UCSD-AML1 (cell line): ENCODE measurements at regions not wholly inside any gene's neighbourhood (a gene's known extent, or its start where the extent isn't known, plus 50 kb on each side); places are given as distances from the start of the nearest gene placed in this dataset.
"Not testable (repeated sequence)": the region's sequence is repeated elsewhere in the genome, so short reads cannot be mapped to it uniquely, and the experiment has no call there.

Experiments used
- DNase-seq: peaks from one replicate; lab custom pipeline; 2025; ENCODE audit not compliant: unreplicated experiment; lab: John Stamatoyannopoulos, UW

DNA sequence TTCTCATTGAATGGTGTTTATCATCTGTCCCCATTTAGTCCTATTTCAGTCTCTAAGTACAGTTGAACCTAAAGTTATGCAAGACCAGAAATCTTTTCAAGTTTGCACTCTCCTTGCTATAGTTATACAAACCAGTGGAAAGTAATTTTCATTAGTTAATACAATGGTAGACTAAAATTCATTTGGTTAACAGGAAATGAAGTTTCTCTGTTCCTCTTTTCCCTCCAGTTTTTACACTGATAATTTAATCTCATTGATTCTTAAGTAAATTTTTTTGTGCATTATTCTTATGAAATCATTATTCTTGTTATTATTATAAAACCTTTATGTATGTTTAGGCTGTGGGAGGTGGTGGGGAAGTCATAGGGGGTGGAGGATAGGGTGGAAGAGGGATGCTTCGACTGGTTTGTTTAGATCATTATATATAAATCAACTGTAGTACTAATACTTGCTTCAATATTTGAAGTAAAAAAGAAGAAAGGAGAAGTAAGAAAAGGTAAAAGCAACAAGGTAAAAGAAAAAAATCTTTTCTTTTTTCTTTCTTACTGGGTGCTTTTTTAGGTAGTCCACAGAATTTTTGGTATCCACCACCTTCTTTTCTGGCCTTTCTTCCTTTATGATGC is 104.1 kb downstream of the GPR85 start:
- no peak for DNase-seq

DNA sequence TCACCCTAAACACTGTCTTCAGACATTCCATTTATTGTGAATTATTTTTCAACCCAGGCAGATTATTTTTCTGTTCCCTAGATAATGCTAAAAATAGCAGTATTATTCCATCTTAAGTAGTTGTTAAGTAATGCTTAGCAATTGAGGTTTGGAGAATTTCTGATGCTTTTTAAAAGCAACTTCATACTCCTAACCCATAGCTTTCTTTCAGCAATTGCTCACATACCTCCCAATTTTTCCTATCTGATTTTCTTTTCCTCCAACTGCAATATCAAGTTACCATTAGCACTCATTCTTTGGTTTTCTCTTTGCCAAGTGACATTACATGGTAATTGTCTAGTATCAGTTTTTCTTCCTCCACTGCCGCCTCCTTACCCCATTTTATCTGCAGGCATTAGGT is 104.7 kb downstream of the GPR85 start:
- DNase-seq, result no peak

DNA sequence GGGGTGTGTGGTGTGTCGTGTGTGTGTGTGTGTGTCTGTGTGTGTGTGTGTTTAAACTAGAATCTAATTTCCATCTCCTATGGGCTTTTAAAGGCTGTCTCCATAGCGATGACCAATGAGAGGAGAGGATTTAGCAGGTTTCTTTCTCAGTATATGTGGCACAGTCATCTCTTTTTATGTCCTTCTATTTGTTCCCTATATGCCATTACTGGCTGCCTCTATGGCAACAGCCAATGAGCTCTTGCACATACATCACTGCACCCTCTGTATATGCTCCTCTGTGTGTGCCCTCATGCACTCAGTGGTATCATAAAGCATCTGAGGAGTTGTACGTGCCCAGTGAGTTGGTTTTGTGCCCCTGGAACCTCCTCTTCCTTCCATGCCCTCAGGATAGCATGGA is 107.6 kb downstream of the GPR85 start:
- DNase-seq, result not testable (repeated sequence)

DNA sequence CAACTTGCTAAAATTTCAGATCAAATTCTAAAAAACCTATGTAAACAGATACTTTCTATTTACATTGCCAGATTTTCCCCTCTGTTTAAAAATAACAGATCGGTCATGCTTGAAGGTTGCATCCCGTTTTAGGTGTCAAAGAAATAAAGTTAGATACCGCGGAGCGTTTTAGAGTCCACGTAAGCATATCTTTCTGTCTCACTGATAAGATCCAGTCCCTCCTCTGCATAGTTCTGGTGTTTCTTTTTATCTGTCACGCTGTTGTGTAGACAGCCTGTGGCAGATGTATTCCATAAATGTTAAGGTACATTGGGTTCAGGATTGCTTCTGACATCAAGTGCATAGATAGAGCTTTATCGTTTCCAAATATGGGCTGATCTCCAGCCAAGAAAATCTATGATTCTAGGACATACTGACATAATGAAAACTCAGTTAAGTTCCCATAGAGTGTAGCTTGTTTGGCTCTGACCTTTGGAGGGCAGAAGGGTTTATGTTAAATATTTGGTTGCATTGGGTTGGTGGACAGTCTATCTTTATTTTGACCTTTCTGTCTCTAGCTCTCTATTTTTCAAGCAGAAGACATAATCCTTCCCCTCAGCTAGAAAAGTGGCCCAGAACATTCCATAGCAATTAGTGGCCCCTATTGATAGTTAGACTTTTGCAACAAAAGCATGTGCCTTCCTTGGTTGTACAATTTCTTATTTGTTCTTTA is 109.2 kb downstream of the GPR85 start:
- DNase-seq, result not testable (repeated sequence)

DNA sequence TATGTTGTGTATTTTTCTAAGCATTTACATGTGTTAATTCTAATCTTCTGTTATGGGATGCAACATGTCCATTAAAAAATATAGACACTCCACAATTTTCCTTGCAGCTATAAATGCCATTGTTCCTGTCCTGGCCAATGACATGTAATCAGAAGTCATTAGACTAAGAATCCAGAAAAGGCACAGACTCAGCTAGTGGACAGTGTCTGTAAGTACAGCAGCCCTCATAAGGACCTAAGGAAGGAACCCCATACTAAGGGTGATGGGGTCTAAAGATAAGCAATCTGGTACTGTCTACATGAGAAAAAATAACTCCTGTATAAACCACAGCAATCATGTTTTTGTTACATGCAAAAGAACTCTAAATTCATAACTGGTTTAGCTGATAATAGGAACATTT is 115.9 kb downstream of the GPR85 start:
- DNase-seq, result no peak

DNA sequence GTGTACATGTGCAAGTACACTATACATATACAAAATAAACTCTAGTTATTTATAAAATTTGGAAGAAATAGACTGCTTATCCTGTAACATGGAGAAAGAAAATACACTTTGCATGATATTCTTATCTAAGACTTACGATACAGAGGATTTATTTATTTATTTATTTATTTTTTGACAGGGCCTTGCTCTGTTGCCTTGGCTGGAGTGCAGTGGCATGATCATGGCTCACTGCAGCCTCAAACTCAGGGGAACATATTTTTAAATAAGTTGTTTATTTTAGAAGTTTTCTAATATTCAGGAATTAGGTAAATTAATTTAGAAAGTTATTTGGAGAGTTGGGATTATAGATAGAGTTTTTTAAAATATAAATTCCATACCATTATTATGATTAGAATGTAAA is 116.7 kb downstream of the GPR85 start:
- no peak for DNase-seq

DNA sequence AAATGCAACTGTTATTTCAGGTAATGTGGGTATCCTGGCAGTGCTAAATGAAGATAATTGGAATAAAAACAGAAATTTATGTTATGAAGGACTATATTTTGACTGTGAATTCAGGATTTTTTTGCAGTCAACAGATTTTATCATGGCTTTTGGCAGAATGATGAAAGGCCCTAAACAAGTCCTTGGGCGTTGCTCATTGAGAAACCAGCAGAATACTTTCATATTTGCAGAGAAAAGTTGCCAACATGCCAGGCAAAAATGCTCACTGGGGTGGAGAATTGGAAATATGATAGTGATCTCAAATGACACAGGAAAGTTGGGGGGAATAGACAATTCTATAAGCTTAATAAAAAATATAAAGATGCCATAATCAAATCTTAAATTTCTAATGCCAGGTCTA is 121.1 kb downstream of the GPR85 start:
- no peak for DNase-seq

DNA sequence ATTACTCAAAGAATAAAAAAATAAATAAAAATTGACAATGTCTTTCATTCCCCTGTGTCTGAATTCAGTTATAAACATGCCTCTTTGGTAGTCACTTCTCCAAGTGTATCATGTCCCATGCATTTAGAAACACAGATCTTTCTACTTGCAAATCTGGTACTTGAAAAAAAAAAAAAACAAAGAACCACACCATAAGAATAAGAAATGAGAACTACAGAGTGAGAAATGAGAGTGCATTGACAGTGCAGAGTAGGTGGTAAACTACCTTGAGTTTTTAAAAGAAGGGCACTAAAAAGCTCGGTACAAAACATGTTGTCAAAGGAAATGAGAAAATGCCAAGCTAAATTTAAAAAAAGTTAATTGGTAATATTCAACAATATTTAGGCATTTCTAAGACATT is 123.0 kb downstream of the GPR85 start:
- DNase-seq, result no peak

DNA sequence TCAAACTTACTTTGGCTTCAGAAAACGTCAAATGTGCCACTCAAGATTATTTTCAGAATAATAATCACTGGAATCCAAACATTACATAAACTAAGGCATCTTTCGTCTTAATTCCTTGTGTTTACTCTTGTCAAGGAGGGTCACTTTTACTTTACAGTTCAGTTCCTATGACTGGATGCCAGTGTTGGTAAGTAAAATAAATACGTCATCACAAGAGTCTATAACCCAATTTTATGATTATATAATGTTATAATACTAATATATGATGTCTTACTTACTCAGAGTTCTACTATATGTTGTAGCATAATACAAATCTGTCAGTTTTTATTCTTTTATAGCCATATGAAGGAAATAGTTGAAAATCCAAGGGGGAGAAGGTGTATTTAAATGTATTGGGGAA is 123.8 kb downstream of the GPR85 start:
- DNase-seq, result no peak

DNA sequence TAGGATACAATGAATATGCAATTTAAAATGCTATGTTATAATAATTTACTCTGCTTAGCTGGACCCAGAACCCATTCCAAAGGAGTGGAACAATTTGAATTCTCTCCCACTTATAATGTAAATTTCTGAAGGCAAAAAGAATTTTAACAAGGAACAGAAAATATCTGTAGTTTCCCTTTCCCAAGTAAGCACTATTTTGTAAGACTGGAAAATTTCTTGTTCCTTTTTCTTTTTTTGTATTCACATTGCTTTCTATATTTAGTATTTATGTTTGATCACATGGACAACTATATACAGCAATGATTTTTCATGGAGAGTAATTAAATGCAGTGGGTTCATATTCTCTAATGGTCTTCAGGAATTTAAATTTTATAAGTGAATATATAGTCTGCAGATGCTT is 127.4 kb downstream of the GPR85 start:
- no peak for DNase-seq

DNA sequence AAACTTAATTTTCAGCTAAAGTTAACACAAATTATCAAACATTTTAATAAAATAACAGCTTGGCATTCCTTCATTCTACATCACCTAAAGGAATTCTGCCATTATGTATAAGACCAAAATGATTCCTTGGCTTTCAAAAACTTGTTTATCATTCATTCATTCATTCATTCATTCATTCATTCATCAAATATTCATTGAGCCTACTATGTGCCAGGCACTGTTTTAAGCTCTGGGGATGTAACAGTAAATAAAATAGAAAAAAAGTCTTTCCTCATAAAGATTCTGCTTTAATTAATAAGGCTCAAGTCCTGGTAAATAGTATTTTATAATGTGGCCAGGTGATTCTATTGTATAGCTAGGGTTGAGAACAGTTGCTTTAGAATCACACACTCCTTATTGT is 127.9 kb downstream of the GPR85 start:
- DNase-seq, result no peak

DNA sequence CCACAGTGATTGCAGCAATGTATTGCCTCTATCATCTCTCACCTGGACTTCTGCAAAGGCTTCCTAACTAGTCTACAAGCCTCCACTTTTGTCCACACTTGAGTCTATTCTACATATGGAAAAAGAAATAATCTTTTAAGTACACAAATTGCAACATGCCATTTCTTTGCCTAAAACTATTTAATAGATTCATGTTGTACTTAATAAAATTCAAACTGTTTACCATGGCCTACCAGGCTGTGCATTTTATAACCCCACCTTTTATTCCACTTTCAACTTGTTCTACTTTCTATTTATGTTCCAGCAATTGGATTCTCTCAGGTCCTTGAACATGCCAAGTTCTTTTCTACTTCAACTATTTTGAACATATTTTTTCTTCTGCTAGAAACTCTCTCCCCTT is 128.7 kb downstream of the GPR85 start:
- no peak for DNase-seq

DNA sequence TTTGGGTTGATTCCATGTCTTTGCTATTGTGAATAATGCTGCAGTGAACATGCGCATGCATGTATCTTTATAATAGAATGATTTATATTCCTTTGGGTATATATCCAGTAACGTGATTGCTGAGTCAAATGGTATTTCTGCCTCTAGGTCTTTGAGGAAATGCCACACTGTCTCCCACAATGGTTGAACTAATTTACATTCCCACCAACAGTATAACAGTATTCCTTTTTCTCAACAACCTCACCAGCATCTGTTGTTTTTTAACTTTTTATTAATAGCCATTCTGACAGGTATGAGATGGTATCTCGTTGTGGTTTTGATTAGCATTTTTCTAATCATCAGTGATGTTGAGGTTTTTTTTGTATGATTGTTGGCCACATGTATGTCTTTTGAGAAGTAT is 133.6 kb downstream of the GPR85 start:
- DNase-seq, result not testable (repeated sequence)

DNA sequence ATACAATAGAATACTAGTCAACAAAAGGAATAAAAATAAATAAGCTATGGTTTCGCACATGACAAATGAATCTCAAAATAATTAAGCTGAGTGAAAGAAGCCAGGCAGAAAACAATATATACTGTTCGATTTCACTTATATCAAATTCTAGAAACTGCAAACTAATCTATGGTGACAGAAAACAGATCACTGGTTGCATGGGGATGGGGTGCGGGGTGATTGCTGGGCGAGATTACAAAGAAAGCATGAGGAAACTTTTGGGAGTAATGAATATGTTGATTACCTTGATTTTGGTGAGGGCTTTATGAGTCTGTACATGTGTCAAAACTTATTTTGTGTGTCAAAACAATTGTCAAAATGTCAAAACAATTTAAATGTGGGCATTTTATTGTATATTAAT is 135.6 kb downstream of the GPR85 start:
- no peak for DNase-seq

DNA sequence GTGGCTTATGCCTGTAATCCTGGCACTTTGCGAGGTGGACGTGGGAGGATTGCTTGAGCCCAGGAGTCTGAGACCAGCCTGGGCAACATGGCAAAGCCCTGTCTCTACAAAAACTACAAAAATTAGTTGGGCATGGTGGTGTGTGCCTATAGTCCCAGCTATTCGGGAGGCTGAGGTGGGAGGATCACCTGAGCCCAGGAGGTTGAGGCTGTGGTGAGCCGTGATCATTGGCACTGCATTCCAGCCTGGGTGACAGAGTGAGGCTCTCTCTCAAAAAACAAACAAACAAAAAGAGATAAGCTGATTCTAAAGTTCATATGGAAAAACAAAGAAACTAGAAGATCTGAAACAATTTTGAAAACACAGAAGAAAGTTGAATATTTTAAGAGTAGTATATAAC is 136.9 kb downstream of the GPR85 start:
- DNase-seq, result not testable (repeated sequence)

DNA sequence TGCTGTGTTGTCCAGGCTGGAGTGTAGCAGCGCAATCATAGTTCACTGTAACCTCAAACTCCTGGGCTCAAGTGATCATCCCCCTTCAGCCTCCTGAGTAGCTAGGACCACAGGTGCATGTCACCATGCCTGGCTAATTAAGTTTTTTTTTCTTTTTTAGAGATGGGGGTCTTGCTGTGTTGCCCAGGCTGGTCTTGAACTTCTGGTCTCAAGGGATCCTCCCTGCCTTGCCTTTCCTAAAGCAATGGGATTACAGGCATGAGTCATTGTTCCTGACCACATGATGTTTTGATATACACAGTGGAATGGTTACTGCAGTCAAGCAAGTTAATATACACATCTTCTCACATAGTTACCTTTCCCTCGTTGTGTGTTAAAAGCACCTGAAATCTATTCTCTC is 140.3 kb downstream of the GPR85 start:
- DNase-seq, result no peak

DNA sequence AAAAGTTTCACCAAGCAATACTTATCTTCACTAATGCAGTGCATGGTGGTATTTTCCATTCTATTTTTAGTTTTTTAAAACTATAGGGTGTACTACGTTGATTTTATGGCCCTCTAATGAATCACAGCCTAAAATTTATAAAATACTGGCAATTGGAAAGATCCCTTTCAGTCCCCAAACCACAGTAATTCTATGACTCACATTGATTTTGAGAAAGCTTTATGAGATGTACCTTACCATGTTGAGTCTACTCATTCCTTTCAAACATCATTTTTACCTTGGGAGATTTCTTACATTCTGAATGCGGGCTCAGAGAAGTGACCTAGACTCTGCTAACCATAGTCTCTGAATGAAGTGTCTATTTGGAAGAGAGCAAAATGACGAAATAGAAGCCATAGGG is 141.6 kb downstream of the GPR85 start:
- no peak for DNase-seq

DNA sequence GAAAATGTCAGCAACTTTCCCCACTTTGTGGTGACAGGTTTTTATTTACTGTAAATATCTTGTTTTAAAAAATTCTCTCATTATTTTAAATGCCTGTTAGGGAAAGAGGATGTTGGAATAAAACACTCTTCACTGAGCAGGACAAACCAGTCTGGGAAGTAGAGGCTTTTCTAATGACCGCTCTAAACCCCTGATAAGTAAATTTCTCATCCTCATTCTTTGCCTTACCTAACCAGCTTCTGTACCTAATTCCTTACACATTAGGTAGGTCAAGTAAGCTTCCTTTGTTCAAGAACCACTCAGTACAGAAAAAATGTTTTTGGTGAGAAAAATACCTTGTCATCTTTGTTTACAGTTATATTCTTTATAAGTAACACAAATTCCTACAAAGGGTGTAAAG is 143.6 kb downstream of the GPR85 start:
- DNase-seq, result no peak

DNA sequence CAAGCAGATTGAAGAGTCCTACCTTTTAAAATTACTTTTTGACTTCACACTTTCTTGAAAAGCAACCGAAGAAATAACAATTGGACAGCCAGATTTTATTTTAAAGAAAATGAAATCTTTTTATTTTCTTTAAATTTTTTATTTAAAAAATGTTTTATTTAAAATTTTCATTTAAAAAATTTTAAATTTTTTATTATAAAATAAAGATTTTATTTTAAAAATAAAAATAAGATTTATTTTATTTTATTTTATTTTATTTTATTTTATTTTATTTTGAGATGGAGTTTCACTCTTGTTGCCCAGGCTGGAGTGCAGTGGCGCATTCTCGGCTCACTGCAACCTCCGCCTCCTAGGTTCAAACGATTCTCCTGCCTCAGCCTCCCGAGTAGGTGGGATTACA is 144.5 kb downstream of the GPR85 start:
- DNase-seq, result not testable (repeated sequence)

DNA sequence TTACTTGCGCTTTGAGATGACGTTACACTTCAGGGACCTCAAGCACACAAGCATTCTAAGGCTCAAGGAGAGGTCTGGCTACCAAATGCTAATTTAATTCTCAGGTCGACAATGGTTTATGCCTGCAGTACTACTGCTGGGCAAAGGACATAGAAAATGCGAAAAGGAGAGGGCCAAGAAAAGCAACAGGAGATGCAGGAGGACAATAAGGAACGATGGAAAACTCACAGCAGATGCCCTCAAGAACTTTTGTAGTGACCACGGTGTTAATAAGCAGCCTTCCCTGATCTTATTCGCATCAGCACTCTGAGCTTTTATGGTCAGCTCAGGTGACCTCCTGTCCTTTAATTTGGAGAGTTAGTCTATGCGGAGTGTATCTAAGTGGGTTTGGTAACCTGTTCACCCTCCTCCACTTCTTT is 146.3 kb downstream of the GPR85 start:
- DNase-seq, result no peak

DNA sequence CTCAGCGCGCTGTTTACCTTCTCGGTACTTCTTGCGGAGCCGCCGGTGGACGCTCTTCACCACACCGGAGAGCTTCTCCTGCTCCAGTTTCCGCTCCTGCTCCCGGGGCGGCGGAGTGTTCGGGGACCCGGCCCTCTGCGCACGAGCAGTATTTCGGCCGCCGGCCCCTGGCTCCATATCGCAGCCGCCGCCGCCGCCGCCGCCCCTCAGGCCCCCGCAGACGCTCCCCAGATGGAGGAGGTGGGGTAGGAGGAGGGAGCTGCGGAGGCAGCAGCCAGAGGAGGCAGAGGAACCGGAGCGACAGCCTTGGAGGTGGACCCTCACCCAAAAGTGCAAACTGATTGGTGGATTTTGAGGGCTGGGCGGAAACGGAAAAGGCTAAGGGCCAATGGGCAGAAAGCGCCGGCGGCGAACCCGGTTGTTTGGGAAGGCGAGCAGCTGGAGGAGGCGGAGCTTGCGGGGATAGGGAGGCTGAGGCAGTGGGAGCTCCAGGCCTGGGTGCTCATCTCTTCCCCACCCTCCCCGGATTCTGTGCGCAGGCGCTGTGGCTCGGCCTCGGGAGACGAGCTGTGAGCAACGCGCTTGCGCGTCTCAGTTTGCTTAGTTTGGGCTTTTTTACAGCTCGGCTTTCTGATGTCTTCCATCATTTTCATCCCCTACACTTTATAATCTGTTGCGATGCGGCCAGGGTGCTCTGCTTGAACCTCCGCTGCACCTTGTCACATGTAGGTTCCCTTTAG is 146.9 kb downstream of the GPR85 start:
- DNase-seq, result peak; percentile 92

DNA sequence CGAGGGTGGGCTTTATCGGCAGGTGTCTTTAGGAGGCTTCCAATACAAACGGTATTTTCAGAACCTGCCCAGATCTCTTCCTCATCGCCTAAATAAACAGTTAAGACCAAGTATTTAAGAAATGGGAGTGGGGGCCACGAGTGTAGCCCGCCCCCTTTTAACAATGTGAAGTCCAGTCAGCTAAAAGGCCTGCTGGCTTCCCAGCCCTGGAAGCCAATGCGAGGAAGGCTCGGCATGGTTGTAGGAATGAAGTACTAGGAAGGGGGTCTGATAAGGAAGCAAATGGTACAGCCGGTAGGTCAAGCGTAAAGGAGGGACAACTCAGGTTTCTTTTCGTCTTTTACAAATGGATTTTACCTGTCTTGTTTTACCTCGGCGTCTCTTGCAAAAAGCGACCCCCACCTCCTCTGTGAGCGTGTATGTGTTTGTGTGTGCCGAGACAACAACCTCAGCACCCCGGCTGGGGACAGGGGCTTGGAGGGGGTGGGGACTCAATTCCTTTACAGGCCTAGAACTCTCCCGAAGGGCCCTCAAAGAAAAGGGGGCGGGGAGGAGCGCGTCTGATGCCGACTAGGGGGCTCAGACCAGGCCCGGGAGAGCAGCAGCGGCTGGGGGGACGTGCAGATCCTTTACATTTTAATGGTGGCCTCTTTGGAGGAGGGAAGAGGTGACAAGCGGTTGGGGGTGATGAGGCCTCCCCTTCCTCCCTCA is 147.6 kb downstream of the GPR85 start:
- peak; percentile 38 for DNase-seq
